Cardiac fibroblast (primary cell): ENCODE measurements at regions not wholly inside any gene's neighbourhood (a gene's known extent, or its start where the extent isn't known, plus 50 kb on each side); places are given as distances from the start of the nearest gene placed in this dataset.
"Not testable (repeated sequence)": the region's sequence is repeated elsewhere in the genome, so short reads cannot be mapped to it uniquely, and the experiment has no call there.

Experiments used
- DNase-seq, 2 donors: peaks; one replicate each; pipeline versions ENCODE4 v3.0.0 to v3.0.0-alpha.2; 2010; ENCODE audit warnings: low read depth in 2 of 2
- H3K4me3 ChIP-seq, 2 donors: replicated peaks in 1 of 2; 1 replicate in 1 of 2; 2 replicates in 1 of 2; pipeline ENCODE4 v1.5.1; 2011; ENCODE audit warnings: low read depth in 2 of 2, low read length in 2 of 2, mild to moderate bottlenecking in 2 of 2, moderate library complexity in 1 of 2
- TF ChIP-seq, protein P1 (sequence below): IDR thresholded peaks from one replicate; pipeline ENCODE4 v1.5.1; 2011; ENCODE audit warnings: low read depth, mild to moderate bottlenecking, low read length, inconsistent platforms

DNA sequence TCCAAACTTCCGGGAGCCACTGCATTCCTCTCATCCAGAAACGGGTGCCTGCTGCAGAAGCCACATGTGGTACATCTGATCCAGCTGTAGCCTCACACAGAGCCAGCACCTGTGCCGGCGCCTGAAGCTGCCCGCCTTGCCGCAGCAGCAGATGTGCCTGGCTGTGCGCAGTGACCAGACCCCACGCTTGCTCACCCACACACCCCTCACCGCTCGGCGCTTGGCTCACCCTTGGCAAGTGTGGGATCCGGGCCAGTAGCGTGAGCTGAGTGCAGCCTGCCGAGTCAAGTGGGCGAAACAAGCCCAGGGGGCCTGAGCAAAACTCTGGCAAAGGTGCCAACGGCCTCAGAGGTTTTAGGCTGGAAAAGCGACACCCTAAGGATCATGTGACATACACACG is 220.1 kb upstream of the TMEFF2 start:
- H3K4me3 ChIP-seq, result no peak overlapping the region
- TF ChIP-seq, protein P1, sequence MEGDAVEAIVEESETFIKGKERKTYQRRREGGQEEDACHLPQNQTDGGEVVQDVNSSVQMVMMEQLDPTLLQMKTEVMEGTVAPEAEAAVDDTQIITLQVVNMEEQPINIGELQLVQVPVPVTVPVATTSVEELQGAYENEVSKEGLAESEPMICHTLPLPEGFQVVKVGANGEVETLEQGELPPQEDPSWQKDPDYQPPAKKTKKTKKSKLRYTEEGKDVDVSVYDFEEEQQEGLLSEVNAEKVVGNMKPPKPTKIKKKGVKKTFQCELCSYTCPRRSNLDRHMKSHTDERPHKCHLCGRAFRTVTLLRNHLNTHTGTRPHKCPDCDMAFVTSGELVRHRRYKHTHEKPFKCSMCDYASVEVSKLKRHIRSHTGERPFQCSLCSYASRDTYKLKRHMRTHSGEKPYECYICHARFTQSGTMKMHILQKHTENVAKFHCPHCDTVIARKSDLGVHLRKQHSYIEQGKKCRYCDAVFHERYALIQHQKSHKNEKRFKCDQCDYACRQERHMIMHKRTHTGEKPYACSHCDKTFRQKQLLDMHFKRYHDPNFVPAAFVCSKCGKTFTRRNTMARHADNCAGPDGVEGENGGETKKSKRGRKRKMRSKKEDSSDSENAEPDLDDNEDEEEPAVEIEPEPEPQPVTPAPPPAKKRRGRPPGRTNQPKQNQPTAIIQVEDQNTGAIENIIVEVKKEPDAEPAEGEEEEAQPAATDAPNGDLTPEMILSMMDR, result no peak
- no peak for DNase-seq

DNA sequence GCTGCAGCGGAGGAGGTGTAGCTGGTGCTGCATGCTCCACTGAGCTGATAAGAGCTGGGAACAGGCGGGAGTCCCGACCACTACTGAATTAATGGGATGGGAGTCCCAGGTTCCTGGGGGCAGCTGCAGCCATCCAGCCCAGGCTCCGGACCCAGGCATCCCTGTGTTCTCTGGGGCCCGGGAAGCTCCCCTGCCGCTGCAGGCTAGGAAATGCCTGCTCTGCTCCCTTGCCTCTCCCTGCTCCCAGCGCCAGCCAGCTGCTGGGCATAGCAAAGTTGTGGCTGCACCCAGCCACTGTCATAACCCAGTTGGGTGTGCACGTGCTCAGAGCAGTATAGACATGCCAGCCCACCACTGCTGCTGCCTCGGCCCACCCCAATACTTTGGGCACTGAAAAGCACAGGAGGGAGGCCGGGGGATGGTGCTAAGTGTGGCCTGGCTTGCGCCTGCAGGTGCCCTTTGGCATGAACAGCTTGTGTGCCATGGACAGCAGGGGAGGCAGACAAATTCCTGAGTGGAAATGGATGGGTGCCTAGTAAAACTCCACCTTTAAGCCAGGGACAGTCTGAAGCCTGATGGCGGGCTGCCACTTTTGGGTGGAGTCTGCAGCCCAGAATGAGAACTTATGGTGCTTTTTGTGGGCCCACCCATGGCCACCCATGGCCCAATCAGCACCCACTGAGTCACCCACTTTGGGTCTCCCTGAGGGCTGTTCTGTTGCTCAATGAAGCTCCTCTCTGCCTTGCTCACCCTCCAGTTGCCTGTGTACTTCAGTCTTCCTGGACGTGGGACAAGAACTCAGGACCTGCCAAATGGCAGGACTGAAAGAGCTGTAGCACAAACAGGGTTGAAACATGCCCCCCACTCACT is 219.3 kb upstream of the TMEFF2 start:
- no peak overlapping the region for H3K4me3 ChIP-seq
- TF ChIP-seq, protein P1, result no peak
- DNase-seq, result no peak

DNA sequence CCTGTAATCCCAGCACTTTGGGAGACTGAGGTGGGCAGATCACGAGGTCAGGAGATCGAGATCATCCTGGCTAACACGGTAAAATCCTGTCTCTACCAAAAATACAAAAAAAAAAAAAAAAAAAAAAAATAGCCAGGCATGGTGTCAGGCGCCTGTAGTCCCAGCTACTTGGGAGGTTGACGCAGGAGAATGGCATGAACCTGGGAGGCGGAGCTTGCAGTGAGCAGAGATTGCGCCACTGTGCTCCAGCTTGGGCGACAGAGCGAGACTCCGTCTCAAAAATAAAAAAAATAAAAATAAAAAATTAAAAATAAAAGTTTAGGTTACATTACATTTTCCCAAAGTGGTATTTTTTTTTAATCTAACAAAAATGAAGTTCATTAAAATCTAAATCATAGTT is 218.1 kb upstream of the TMEFF2 start:
- H3K4me3 ChIP-seq, DNase-seq: not testable (repeated sequence)

DNA sequence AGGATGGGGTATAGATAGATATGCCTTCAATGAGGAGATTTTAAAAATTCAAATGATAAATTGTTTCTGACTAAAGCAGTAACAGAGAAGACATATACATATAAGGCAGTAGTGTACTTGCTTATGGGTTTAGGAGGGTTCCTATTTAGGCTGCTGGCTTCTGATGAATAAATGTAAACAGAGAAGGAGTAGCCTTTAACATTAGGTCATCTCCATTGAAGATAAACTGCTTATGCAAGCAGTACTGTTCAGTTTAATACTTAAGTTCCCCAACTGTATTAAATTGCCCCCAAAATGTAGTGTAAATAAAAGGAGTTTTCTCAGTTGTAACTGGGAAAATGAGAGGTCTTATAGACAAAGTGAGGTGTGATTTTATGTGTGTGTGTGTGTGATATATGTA is 217.7 kb upstream of the TMEFF2 start:
- H3K4me3 ChIP-seq, result no peak overlapping the region
- TF ChIP-seq, protein P1, result no peak
- no peak for DNase-seq

DNA sequence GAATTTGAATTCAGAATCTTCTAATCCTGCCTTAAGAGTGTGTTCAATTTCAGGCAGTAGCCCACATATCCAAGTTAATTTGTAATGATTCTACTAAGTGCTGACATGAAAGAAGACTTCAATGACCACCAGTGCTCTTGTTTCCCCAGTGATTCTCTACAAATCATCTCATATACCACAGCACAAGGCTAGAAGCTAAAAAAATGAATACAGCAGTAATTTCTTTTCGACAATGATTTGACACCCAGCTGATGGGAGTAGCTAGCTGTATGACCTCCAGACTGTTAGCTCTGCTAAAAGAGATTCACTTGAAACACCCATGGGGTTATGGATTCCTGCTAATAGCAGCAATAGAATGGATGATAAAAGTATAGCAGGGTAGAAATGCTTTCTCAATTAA is 217.0 kb upstream of the TMEFF2 start:
- DNase-seq, result no peak
- TF ChIP-seq, protein P1, result no peak
- H3K4me3 ChIP-seq, result no peak overlapping the region

DNA sequence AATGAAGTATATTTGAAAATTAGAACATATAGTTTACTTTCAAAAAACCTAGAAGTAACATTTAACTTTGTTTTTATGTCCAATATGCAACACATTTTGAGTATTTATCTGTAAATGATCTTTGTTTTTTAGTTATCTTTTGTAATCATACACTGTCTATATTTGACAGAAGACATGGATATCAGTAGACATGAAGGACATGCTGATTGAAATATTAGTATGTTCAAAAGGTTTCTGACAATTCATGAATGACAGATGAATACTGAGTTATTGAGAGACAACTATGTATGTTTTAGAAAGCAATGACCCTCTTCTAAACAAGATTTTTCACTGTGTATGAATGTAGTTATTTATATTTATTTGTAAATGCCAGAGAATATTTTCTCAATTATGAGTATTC is 215.6 kb upstream of the TMEFF2 start:
- no peak overlapping the region for H3K4me3 ChIP-seq
- TF ChIP-seq, protein P1, result no peak
- no peak for DNase-seq

DNA sequence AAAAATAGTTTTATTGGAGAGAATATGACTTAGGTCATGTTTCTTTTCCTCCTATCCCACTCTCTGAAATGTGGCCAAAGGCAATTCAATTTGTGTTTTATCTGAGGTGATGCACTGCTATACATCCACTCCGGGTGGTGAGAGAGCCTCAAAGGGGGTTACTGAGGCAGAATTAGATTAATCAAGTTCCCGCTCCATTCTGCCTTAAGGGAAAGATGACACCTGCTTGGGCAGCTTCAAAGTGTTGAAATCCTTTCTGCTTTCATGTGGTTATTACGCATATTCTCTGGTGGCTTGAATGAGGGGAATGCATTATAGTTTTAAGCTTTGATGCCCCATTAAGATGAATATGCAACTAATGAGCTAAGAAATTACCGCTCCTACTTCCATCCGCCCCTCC is 213.0 kb upstream of the TMEFF2 start:
- no peak for DNase-seq

More for the DNA sequence above, 213.0 kb upstream of the TMEFF2 start:
- no peak overlapping the region for H3K4me3 ChIP-seq
- TF ChIP-seq, protein P1, result no peak
